ENCODE measurements at regions not wholly inside any gene's neighbourhood (a gene's known extent, or its start where the extent isn't known, plus 50 kb on each side); places are given as distances from the start of the nearest gene placed in this dataset.

DNA sequence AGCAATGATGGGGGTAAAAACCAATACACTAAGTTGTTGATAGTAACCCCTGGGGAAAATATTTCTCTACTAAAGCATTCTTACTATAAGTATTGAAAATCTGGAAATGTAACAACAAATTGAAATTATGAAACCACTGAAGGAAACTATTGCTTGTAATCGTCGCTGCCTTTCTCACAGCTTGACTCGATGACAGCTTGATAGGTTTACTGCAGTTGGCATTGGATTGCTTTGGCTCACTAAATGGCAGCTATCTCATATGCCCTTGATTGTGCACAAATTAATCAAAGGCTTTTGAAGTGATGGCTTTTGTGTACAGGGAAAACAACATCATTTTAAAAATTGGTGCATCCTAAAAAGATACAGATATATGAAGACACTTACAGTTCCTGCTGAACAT, 419.6 kb upstream of the TENM3 start:
- TF ChIP-seq, protein P1, sequence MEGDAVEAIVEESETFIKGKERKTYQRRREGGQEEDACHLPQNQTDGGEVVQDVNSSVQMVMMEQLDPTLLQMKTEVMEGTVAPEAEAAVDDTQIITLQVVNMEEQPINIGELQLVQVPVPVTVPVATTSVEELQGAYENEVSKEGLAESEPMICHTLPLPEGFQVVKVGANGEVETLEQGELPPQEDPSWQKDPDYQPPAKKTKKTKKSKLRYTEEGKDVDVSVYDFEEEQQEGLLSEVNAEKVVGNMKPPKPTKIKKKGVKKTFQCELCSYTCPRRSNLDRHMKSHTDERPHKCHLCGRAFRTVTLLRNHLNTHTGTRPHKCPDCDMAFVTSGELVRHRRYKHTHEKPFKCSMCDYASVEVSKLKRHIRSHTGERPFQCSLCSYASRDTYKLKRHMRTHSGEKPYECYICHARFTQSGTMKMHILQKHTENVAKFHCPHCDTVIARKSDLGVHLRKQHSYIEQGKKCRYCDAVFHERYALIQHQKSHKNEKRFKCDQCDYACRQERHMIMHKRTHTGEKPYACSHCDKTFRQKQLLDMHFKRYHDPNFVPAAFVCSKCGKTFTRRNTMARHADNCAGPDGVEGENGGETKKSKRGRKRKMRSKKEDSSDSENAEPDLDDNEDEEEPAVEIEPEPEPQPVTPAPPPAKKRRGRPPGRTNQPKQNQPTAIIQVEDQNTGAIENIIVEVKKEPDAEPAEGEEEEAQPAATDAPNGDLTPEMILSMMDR (IDR thresholded peaks at IDR 0.05), result no peak
- no peak for TF ChIP-seq POLR2A (IDR thresholded peaks at IDR 0.05)

All from vagina (tissue), 2 donors.